Activated CD8-positive, alpha-beta T cell treated with anti-CD3 and anti-CD28 coated beads for 36 hours (primary cell): ENCODE measurements at regions not wholly inside any gene's neighbourhood (a gene's known extent, or its start where the extent isn't known, plus 50 kb on each side); places are given as distances from the start of the nearest gene placed in this dataset.

Source experiments
- ATAC-seq: fragments of 200-7000 bp; cut with Tn5 transposase; one replicate; pipeline ENCODE4 v1.10.0; 2021; ENCODE audit warnings: mild to moderate bottlenecking, moderate library complexity
- CTCF ChIA-PET: fragments of 350-600 bp; sonication (Branson Sonifier 250); formaldehyde crosslinking; loops from one replicate; lab custom pipeline; 2021; ENCODE audit warnings: antibody characterized with exemption; lab: Charles Lee
- POLR2A ChIA-PET: fragments of 350-600 bp; sonication (Branson Sonifier 250); formaldehyde crosslinking; loops from one replicate; lab custom pipeline; 2021; ENCODE audit warnings: antibody characterized with exemption; lab: Charles Lee
- DNase-seq: peaks from one replicate; pipeline ENCODE4 v3.0.0-alpha.2; 2020
- H3K27ac Mint-ChIP-seq: one replicate; pipeline ENCODE4 v1.8.0; 2021; ENCODE audit warnings: mild to moderate bottlenecking, mixed read lengths
- H3K27me3 Mint-ChIP-seq: one replicate; pipeline ENCODE4 v1.8.0; 2021; ENCODE audit warnings: mixed read lengths
- H3K36me3 Mint-ChIP-seq: one replicate; pipeline ENCODE4 v1.8.0; 2021; ENCODE audit warnings: low read depth, mixed read lengths
- H3K4me1 Mint-ChIP-seq: one replicate; pipeline ENCODE4 v1.8.0; 2021; ENCODE audit warnings: low read depth, mixed read lengths
- H3K4me3 Mint-ChIP-seq: one replicate; pipeline ENCODE4 v1.8.0; 2021; ENCODE audit warnings: mild to moderate bottlenecking, moderate library complexity, mixed read lengths
- H3K9me3 Mint-ChIP-seq: one replicate; pipeline ENCODE4 v1.8.0; 2021; ENCODE audit warnings: mixed read lengths
- CTCF ChIP-seq: fragments of 200-600 bp; IDR thresholded peaks from one replicate; pipeline ENCODE4 v1.8.0; 2022; ENCODE audit warnings: antibody characterized with exemption, mild to moderate bottlenecking
- intact Hi-C: fragments of 100-400 bp; cut with micrococcal nuclease; formaldehyde crosslinking; loops from one replicate; pipeline ENCODE4 v1.10.0; 2022

DNA sequence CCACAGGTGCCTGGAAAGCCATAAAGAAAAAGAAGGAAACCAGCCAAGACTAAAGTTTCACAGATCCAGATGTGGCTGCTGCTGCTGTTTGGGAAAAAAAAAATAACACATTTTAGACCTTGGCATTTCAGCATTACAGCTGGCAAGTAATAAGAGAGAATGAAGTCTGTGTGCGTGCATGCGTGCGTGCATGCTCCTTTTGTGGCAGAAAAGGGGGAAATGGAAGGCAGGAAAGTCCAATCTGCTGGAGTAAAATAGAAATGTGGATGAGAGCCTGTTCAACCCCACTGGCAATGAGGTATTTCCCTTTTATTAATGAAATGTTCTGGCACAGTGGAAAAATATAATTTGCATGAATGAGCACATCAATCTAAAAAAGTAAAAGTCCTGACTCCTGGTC lies 137.0 kb upstream of the SEMA3A start:
- Mint-ChIP-seq H3K4me1 (no peaks in the 10 kb centered on the region), H3K36me3 (no peaks in the 10 kb centered on the region), H3K27ac (no peak overlapping the region), H3K27me3 (no peaks in the 10 kb centered on the region), H3K9me3 (no peaks in the 10 kb centered on the region), H3K4me3 (no peak overlapping the region)
- intact Hi-C loops: no loop called here
- POLR2A ChIA-PET: interaction anchor here (0.6 kb wide), 1 partner anchor 15 kb away, joined by 4 read pairs; no protein-coding TSS in a partner anchor
- CTCF ChIA-PET: no interaction called here
- no peak for DNase-seq
- no peak for ATAC-seq
- TF ChIP-seq CTCF: no peak

- no peaks in the 10 kb centered on the region for H3K27me3 Mint-ChIP-seq
Observed at GRCh38 chr7:84328571-84328970, 134.0 kb upstream of the SEMA3A start.

DNA sequence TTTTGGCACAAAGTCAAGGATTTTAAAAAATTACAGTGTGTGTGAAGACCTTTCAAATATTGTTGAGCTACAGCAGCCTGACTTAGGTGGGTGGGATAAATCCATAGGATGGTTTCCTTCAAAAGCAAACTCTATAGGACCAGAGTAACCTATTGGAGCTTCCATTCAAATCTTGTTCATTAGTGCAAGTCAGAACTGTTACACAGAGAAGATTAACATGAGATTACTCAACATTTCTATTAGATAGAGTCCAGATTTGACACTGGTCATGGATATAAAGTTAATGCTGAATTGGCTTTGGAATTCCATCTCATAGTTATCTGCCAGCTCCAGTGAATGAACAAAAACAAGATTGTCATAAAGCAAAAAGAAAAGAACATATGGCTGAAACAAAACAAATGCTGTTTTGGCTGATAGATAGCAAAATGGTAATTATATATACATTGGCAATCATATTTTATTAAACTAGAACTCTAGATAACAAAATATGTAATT lies 129.6 kb upstream of the SEMA3A start:
- ATAC-seq (no peak), DNase-seq (no peak)
- Mint-ChIP-seq H3K4me3 (no peak overlapping the region), H3K27me3 (no peaks in the 10 kb centered on the region), H3K27ac (no peak overlapping the region), H3K9me3 (no peaks in the 10 kb centered on the region), H3K4me1 (no peaks in the 10 kb centered on the region), H3K36me3 (no peaks in the 10 kb centered on the region)
- ChIA-PET POLR2A (no interaction called here), CTCF (no interaction called here)
- no peak for TF ChIP-seq CTCF
- intact Hi-C loops: no loop called here

More at GRCh38 chr7:84328571-84328970, 134.0 kb upstream of the SEMA3A start:
- no peaks in the 10 kb centered on the region for H3K4me1 Mint-ChIP-seq
- ChIA-PET CTCF (no interaction called here), POLR2A (no interaction called here)
- H3K4me3 Mint-ChIP-seq: no peak overlapping the region
- DNase-seq (no peak), ATAC-seq (no peak)
- H3K9me3 Mint-ChIP-seq: no peaks in the 10 kb centered on the region
- H3K27ac Mint-ChIP-seq: no peak overlapping the region
- intact Hi-C loops: no loop called here
- TF ChIP-seq CTCF: no peak
- no peaks in the 10 kb centered on the region for H3K36me3 Mint-ChIP-seq

DNA sequence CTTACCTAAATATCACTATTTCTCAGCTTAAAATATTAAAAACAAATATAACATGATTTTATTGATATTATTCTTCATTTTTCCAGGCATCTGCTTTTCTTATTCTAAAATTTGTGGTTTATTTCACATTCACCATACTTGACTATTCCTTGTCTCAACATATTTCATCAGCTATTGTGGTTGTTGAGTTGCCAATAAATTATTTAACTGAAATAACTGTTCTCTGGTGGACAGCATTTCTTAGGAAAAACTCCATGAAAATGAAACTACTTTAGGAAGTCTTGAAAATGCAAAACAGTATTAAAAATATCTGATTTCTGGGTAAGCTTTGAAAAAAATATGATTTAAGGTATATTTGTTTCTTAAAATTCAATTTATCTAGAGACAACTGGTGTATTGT lies 122.9 kb upstream of the SEMA3A start:
- CTCF ChIA-PET: no interaction called here
- H3K4me1 Mint-ChIP-seq: no peaks in the 10 kb centered on the region
- no peaks in the 10 kb centered on the region for H3K27me3 Mint-ChIP-seq
- no peak for ATAC-seq
- no peak overlapping the region for H3K4me3 Mint-ChIP-seq
- H3K27ac Mint-ChIP-seq: no peak overlapping the region
- intact Hi-C loops: no loop called here
- no peaks in the 10 kb centered on the region for H3K36me3 Mint-ChIP-seq
- no peak for DNase-seq
- POLR2A ChIA-PET: no interaction called here
- TF ChIP-seq CTCF: no peak
- no peaks in the 10 kb centered on the region for H3K9me3 Mint-ChIP-seq

DNA sequence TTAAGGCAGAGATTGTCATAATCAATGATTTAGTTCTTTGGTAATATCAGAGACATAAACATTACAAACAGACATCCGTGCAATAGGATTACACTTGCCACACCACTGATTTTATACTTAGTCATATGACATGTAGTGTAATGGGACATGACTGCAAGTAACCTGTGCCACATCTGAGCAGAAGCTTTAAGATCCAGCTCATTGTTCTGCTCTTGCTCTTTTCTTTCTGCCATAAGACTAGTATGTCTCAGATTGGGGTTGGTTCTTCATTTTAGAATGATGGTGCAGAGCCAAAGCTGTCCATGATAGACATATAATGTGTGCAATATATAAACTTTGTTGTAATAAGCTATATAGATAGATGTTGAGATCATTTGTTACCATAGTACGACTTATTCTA lies 119.7 kb upstream of the SEMA3A start:
- Mint-ChIP-seq H3K27ac (no peak overlapping the region), H3K27me3 (no peaks in the 10 kb centered on the region), H3K36me3 (no peaks in the 10 kb centered on the region), H3K4me3 (no peak overlapping the region), H3K4me1 (no peaks in the 10 kb centered on the region), H3K9me3 (no peaks in the 10 kb centered on the region)
- ChIA-PET CTCF (no interaction called here), POLR2A (no interaction called here)
- DNase-seq (no peak), ATAC-seq (no peak)
- intact Hi-C loops: no loop called here
- no peak for TF ChIP-seq CTCF
